Hematopoietic multipotent progenitor cell treated with erythropoietin and hydrocortisone succinate and interleukin-3 and kit ligand, for 15 days (in vitro differentiated cells): ENCODE measurements at regions not wholly inside any gene's neighbourhood (a gene's known extent, or its start where the extent isn't known, plus 50 kb on each side); places are given as distances from the start of the nearest gene placed in this dataset.
"Not testable (repeated sequence)": the region's sequence is repeated elsewhere in the genome, so short reads cannot be mapped to it uniquely, and the experiment has no call there.

Source experiments
- DNase-seq: peaks from one replicate; pipeline ENCODE4 v3.0.0-alpha.2; 2015; ENCODE audit warnings: low spot score

DNA sequence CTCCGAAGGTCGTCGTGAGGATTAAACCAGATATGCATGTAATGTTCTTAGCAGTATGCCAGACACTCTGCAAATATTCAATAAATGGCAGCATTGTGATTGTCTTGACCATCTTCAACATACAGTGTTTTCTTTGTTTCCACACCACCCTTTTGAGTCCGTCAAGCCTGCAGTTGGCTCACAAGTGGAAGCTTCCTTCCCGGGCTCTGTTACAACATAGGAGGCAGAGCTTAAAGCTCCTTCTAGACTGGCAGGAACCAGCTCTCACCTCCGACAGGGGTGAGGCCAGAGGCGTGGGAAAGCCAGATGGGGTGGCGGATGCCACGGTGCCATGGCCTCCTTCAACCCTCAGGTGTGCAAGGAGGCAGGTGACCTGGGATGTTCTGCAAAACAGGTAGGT, 138.3 kb downstream of the FOXL1 start:
- DNase-seq = no peak

DNA sequence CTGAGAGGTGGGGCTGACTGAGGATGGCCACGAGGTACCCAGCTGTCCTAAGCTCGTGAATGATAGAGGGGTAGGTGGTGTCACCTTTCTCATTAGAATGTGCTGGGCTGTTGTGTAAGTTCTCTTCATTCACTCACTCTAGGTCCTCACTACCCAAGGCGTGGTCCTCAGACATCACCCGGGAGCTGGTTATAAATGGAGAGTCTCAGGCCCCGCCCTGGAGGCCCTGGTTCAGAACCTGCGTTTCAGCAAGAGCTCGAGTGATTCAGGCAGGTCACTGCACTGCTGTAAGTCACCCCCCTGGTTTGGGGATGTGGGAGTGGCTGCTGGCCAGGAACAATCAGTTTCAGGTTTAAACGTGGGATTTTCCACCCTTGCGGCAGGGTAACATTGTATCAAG, 139.8 kb downstream of the FOXL1 start:
- no peak for DNase-seq

DNA sequence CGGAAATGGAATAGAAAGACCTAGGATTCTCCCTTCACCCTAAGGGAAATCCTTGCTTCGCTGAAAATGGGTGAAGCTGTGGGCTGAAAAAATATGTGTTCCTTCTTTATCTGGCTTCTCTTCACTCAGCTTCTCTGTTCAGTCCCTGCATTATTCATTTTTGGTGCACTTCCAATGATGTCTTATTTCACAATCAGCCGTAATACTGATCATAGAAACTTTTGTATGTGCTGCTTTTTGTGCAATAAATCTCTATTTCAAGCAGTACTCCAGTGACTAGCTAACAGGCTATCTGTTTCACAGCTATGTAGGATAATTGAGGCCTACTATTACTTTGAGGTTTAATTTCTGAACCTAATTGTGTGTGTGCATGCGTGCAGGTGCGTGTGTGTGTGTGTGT, 144.6 kb downstream of the FOXL1 start:
- DNase-seq = no peak

DNA sequence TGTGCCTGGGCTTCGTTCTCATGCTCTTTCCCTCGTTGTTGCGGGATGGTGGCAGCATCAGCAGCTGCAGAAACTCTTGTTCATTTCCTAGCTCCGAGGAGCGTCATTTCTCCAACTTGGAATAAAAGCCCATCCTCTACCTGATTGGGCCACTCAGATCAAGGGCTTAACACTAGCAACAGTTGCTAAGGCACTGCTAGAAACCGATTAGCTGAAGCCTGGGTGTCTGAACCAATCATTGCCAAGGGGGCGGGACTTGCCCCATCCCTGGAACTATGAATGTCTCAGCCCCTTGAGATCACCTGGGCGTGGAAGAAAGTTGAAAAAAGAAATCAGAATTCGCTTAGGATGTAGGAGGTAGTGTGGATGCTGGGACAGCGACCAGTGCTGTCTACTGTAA, 145.3 kb downstream of the FOXL1 start:
- DNase-seq = no peak

DNA sequence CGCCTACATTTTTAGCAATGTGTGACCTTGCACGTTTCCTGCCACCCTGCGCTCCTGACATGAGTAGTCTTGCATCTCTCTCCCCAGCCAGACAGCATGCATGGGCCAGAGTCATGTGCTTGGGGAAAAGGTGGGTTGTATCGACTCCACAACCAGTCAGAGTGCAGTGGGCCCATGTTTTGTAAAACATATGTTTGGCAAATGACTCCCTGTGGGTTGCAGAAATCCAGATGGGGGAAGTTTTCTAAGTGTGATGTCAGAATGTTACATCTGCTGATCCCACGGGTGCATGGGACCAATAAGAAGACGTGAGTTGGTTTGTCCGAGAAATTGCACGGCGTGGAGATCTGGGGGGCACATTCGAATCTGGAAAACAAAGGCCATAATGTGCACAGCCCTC, 147.1 kb downstream of the FOXL1 start:
- no peak for DNase-seq

- no peak for DNase-seq
Measured at GRCh38 chr16:86726340-86726739, 148.0 kb downstream of the FOXL1 start.

DNA sequence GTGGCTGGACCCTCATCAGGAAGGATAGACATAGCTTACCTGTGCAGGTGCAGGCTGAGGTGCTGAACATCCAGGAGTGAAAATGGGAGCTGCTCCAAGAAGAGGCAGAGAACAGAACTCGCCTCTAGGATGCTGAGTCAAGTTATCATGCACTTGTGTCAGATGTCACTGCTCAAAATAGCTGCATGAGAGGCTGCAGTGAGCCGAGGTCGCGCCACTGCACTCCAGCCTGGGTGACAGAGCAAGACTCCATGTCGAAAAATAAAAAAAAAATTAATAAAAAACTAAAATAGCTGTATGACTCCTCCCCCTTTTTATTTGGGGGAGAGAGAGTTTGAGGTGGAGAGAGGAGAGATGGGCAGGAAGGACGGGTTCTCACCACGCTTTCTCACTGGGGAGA, 148.8 kb downstream of the FOXL1 start:
- DNase-seq = no peak

- no peak for DNase-seq
Measured at GRCh38 chr16:86727632-86728031, 149.3 kb downstream of the FOXL1 start.

GRCh38 chr16:86729686-86730085, 151.3 kb downstream of the FOXL1 start:
- no peak for DNase-seq

DNA sequence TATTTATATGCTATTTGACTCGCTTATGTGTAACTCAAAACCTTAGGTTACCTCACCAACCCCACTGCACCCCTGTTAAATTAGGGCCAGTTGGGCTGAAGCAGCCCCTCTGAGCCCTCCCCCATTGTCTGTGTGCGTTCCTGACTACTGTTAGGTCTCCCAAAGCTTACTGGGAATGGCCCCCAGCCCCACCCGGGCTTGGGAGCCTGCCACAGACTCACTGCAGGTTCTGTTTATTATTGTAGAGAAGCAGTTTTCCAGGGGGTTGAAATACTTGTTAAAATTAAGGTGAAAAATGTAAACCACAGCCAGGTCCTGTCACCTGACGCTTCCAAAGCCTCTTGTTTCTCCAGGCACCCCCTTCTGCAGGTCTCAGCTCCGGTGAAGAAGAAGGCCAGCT, 151.7 kb downstream of the FOXL1 start:
- DNase-seq = no peak

- DNase-seq = no peak
Measured at GRCh38 chr16:86730597-86730996, 152.2 kb downstream of the FOXL1 start.

DNA sequence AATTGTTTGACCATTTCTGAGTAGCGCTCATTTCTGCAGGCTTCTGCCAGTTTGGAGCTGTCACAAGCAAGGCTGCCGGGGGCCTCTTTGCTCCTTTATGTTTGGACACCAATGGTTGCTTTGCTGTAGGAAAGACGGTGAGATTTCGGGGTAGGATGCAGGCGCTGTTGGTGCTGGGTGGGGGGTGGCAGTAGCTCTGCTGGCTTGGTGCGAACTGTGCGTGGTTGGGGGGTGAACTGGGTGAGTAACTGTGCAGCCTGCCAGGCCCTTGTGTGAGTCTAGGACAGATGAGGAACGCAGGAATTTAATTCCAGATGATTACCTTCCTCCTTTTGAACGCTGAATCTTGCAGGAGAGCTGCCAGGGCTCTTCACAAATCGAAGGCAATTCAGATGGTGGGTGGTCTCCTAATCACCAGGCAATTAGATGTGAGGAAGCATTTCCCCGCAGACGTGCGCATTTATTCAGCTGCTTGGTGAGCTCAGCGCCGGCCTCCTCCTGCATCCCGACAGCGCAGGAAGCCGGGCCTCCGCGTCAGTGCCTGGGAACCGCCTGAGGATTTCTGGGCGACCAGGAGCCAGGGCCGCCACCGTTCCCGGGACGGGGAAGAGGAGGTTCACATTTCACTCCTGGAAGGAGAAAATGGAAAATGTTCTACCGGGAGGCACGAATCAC, 154.4 kb downstream of the FOXL1 start:
- no peak for DNase-seq

- no peak for DNase-seq
Measured at GRCh38 chr16:86733546-86734254, 155.4 kb downstream of the FOXL1 start.

- DNase-seq = no peak
Measured at GRCh38 chr16:86734543-86735460, 156.5 kb downstream of the FOXL1 start.

GRCh38 chr16:86735727-86736126, 157.4 kb downstream of the FOXL1 start:
- no peak for DNase-seq

- no peak for DNase-seq
Measured at GRCh38 chr16:86736502-86736901, 158.2 kb downstream of the FOXL1 start.

DNA sequence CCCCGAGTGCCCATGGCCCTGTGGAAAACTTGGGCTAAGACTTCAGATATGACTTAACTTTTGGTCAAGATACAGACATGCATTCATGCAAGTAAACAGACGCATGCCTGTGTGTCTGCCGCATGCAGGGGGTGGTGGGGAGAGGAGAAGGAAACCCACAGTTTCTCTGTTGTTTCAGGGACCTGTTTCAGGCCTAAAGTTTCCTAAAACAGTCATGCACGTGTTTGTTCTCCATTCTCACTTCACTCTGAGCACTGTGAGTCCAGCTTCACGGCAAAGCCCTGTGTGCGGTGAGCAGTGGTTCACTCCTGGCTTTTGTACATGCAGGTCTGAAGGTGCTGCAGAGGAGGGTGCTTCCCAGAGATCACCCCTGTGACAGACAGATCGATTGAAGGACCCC, 158.7 kb downstream of the FOXL1 start:
- no peak for DNase-seq

DNA sequence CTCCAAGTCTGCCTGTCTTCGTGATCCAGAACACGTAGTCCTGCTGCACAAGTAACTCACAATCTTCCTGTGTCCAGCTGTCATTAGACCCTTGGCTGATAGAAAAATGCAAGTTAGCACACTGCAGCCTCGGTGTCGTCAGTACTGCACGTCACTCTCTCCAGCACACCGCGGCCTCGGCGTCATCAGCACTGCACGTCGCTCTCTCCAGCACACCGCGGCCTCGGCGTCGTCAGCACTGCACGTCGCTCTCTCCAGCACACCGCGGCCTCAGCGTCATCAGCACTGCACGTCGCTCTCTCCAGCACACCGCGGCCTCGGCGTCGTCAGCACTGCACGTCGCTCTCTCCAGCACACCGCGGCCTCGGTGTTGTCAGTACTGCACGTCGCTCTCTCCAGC, 160.0 kb downstream of the FOXL1 start:
- not testable (repeated sequence) for DNase-seq

GRCh38 chr16:86739178-86739577, 160.8 kb downstream of the FOXL1 start:
- DNase-seq = no peak

- no peak for DNase-seq
Measured at GRCh38 chr16:86739808-86740207, 161.5 kb downstream of the FOXL1 start.

GRCh38 chr16:86740298-86740697, 161.9 kb downstream of the FOXL1 start:
- DNase-seq = no peak

DNA sequence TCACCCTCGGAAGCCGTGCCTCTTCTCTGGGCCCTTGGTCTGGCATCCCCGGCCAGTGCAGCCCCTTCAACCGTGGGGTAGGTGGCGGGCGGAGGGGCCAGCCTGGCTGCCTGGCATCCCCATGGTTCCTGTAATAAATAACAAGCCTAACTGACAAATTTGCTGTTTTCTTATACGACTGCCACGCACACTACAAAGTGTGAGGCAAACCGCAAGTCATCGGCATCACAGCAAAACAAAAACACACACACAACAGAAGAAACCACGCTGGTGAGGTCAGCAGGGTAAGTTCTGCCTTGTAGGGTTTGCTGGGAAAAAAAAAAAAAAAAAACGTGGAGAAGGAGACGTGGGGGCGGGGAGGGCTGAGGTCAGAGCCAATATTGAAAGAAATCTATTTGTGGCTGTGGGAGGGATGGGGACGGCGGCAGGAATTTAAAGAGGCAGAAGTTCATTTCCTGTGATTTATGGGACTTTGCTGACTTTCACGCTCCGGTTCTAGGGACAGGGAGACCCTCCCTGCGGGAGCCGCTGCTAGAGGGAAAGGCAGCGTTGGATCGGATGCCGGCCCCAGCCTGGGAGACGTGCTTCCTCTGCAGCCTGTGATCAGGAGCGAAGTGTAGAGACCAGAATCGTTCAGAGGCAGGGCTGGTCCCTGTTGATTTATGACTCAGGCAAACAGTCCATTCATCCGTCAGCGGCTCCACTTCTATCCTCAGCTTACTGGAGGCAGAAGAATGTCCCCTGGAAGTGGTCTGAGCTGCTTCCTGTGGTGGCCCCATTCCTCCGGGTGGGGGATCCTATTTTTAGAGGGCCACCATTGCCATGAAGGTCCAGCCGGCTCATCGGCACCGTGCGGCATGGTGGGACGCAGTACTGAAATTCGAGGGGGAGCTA, 162.8 kb downstream of the FOXL1 start:
- no peak for DNase-seq
